Right lobe of liver (tissue), 6 donors: ENCODE measurements at regions not wholly inside any gene's neighbourhood (a gene's known extent, or its start where the extent isn't known, plus 50 kb on each side); places are given as distances from the start of the nearest gene placed in this dataset.

Source experiments
- ATAC-seq, 4 donors: fragments of 200-7000 bp; cut with Tn5 transposase; one replicate each; pipeline ENCODE4 v1.9.1; 2020; ENCODE audit warnings: mild to moderate bottlenecking in 4 of 4, moderate library complexity in 4 of 4
- DNase-seq, 3 donors: peaks; one replicate each; pipeline ENCODE4 v3.0.0-alpha.2; 2020
- H3K27ac ChIP-seq, 3 donors: fragments of 200-600 bp; one replicate each; pipeline ENCODE4 v1.8.0; 2022
- H3K27me3 ChIP-seq, 2 donors: fragments of 200-600 bp; one replicate each; pipeline ENCODE4 v1.8.0; 2022
- H3K36me3 ChIP-seq, 4 donors: fragments of 200-600 bp; sonication (generic) in 1 of 4; one replicate each; pipeline versions ENCODE4 v1.5.1 to v1.8.0; 2017 to 2022; ENCODE audit warnings: control low read depth in 1 of 4
- H3K4me1 ChIP-seq, 4 donors: fragments of 200-600 bp; sonication (generic) in 1 of 4; one replicate each; pipeline versions ENCODE4 v1.5.1 to v1.8.0; 2017 to 2022; ENCODE audit warnings: control low read depth in 1 of 4
- H3K4me3 ChIP-seq, 3 donors: fragments of 200-600 bp; one replicate each; pipeline ENCODE4 v1.8.0; 2022
- H3K9me3 ChIP-seq, 4 donors: fragments of 200-600 bp; sonication (generic) in 1 of 4; one replicate each; pipeline versions ENCODE4 v1.5.1 to v1.8.0; 2017 to 2022; ENCODE audit warnings: control low read depth in 1 of 4
- POLR2A ChIP-seq: fragments of 450-650 bp; IDR thresholded peaks from one replicate; pipeline ENCODE4 v1.6.1; 2017; ENCODE audit warnings: antibody characterized with exemption, mild to moderate bottlenecking
- WGBS: methylation state at CpG from one replicate; pipeline ENCODE4 v1.1.6; 2018; ENCODE audit warnings: low coverage, low lambda C conversion rate; ENCODE audit not compliant: insufficient coverage; ENCODE audit errors: missing lambda C conversion rate; 5-methylcytosine and 5-hydroxymethylcytosine counted together
- intact Hi-C, 2 donors: fragments of 100-400 bp; cut with DNase I; formaldehyde crosslinking; loops; one replicate each; pipeline versions ENCODE4 v1.11.2 to v1.14.1; 2022
- TF ChIP-seq, protein P1 (sequence below), 4 donors: fragments of 200-600 bp in 3 of 4; fragments of 450-650 bp in 1 of 4; IDR thresholded peaks; one replicate each; pipeline versions ENCODE4 v1.5.1 to v1.8.0; 2016 to 2022; ENCODE audit warnings: antibody characterized with exemption in 4 of 4, mild to moderate bottlenecking in 2 of 4
- donor health status: DM: no; HTN: yes; CAD: no.
- donor health status: DM: no; HTN: no; CAD: no.
- donor health status: DM: no; HTN: no; CAD: no.
- donor health status: DM: no; HTN: yes; CAD: no.
- donor health status: DM: no; HTN: yes; CAD: no.

DNA sequence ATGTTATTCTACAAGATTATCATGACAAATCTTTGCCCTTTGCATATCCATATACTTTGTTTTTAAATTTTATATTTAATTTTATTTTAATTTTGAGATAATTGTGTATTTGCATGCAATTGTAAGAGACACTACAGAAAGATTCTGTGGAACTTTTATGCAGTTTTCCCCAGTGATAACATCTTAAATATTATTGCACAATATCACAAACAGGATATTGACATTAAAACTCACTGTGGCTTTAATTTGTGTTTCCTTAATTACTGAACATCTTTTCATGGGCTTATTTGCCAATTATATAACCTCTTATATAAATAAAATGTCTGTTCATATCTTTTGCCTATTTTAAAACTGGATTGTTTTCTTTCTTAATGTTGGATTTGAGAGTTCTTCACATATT, 95.6 kb downstream of the ASCL1 start:
- intact Hi-C loops, result no loop called here
- TF ChIP-seq, protein P1, sequence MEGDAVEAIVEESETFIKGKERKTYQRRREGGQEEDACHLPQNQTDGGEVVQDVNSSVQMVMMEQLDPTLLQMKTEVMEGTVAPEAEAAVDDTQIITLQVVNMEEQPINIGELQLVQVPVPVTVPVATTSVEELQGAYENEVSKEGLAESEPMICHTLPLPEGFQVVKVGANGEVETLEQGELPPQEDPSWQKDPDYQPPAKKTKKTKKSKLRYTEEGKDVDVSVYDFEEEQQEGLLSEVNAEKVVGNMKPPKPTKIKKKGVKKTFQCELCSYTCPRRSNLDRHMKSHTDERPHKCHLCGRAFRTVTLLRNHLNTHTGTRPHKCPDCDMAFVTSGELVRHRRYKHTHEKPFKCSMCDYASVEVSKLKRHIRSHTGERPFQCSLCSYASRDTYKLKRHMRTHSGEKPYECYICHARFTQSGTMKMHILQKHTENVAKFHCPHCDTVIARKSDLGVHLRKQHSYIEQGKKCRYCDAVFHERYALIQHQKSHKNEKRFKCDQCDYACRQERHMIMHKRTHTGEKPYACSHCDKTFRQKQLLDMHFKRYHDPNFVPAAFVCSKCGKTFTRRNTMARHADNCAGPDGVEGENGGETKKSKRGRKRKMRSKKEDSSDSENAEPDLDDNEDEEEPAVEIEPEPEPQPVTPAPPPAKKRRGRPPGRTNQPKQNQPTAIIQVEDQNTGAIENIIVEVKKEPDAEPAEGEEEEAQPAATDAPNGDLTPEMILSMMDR (IDR thresholded peaks at IDR 0.05), result no peak
- no peak for TF ChIP-seq POLR2A
- Histone ChIP-seq H3K27ac (no peak overlapping the region), H3K36me3 (no peaks in the 10 kb centered on the region), H3K27me3 (no peaks in the 10 kb centered on the region), H3K9me3 (no peaks in the 10 kb centered on the region), H3K4me3 (no peak overlapping the region), H3K4me1 (no peaks in the 10 kb centered on the region)
- ATAC-seq (no peak), DNase-seq (no peak)

DNA sequence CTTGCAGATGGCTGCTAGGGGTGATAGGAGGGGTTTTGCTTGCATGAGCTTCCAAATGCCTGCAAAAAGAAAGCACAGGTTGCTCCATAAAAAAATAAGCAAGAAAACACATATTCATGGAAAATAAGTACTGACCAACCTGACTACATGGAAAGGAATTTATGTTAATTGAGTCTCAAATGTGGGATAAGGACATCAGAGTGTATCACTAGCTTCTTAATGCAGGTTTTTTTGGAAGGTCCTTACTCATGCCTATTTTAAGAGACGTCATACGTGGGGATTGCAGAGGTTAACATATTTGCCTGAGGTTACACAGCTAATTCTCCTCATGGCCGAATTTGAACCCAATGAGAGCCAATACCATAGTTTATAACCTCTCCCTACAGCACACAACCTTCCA, 116.2 kb downstream of the ASCL1 start:
- peaks cover 0 to 25% (median 10%) of the 10 kb centered on the region in 4 donors for H3K4me1 ChIP-seq
- H3K9me3 ChIP-seq, result no peaks in the 10 kb centered on the region
- ATAC-seq (no peak), DNase-seq (no peak)
- H3K27me3 ChIP-seq, result no peaks in the 10 kb centered on the region
- no peaks in the 10 kb centered on the region for H3K36me3 ChIP-seq
- H3K27ac ChIP-seq, result no peak overlapping the region
- intact Hi-C loops, result no loop called here
- TF ChIP-seq POLR2A, result no peak
- TF ChIP-seq, protein P1 (IDR thresholded peaks at IDR 0.05), result no peak
- WGBS, result 77% methylated on average over 3 of the region's 3 CpGs
- H3K4me3 ChIP-seq, result no peak overlapping the region

DNA sequence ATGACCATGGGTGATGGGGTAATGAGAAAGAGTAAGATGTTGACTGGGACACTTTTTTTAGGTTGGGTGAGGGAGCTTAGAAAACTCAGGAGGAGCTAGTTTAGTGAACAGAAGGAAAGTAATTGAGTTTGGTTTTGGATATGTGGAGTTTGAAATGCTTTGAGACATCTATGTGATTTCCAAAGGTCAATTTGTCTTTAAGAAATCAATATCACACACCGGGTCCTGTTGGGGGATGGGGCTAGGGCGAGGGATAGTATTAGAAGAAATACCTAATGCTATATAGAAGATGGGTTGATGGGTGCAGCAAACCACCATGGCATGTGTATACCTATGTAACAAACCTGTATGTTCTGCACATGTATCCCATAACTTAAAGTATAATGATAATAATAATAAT, 118.4 kb downstream of the ASCL1 start:
- H3K36me3 ChIP-seq, result no peaks in the 10 kb centered on the region
- H3K27me3 ChIP-seq, result no peaks in the 10 kb centered on the region
- WGBS, result 28% methylated on average over 2 of the region's 2 CpGs
- TF ChIP-seq, protein P1 (IDR thresholded peaks at IDR 0.05), result no peak
- no peak for TF ChIP-seq POLR2A
- no peak overlapping the region for H3K27ac ChIP-seq
- ATAC-seq, result peak in 2 of 4 donors; percentile 41 to 52
- H3K9me3 ChIP-seq, result no peaks in the 10 kb centered on the region
- intact Hi-C loops, result no loop called here
- H3K4me1 ChIP-seq, result peaks cover 0 to 25% (median 10%) of the 10 kb centered on the region in 4 donors
- DNase-seq, result no peak
- no peak overlapping the region for H3K4me3 ChIP-seq

DNA sequence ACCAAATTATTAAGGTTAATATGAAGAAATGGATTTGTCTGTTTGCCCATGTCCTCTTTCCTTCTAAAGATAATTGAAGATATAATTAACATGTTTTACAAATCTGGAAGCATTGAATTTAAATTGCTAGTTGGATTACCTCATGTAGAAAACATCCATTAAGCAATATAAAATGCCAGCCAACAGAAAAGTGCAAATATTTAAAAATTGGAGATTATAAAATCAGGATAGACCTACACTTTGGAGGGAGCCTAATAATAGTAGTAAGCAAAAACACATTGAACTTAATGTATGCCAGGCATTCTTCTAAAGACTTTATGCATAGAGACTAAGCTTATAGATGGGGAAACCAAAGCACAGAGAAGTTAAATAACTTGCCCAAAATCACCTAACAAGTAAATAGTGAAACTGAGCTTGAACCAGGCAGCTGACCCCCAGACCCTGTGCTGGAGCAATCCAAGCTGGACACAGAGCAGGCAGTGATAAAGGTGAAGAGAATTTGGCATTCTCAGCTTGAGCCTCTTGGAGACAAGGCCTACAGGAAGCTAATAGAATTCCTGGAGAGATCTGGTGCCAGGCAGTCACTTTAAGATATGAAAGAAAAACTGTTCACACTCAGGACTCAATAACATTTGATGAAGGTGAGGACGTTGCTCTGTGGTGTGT, 119.8 kb downstream of the ASCL1 start:
- TF ChIP-seq, protein P1 (IDR thresholded peaks at IDR 0.05), result no peak
- no peak for TF ChIP-seq POLR2A
- intact Hi-C loops, result no loop called here
- WGBS, result 0% methylated on average over 1 of the region's 1 CpG
- H3K27ac ChIP-seq, result peak overlapping the region in 2 of 3 donors; percentile 22 to 50
- H3K4me1 ChIP-seq, result peaks cover 0 to 25% (median 10%) of the 10 kb centered on the region in 4 donors
- H3K36me3 ChIP-seq, result no peaks in the 10 kb centered on the region
- H3K27me3 ChIP-seq, result no peaks in the 10 kb centered on the region
- no peak overlapping the region for H3K4me3 ChIP-seq
- DNase-seq, result peak in 1 of 3 donors; percentile 45
- no peaks in the 10 kb centered on the region for H3K9me3 ChIP-seq
- ATAC-seq, result peak; percentile 37 to 80 (median 76)

DNA sequence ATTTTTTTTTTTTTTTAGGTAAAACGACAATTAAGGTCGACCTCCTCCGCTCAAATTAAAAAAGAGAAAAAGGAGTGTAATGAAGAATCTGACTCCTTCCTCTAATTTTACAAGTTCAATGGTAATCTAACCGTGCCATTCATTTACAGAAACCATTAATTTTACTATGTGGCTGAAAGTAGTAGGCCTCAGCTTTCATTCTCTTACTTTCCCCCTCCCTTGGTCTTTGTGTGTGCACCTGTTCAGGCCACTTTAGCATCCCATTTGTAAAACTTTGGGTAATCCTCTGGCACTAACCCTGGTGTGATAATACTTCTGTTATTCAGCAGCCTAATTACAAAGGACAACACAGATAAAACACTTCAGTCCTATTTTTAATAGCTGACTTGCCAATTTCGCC, 128.1 kb downstream of the ASCL1 start:
- Histone ChIP-seq H3K4me1 (no peaks in the 10 kb centered on the region), H3K27me3 (no peaks in the 10 kb centered on the region), H3K27ac (no peak overlapping the region), H3K4me3 (no peak overlapping the region), H3K36me3 (no peaks in the 10 kb centered on the region), H3K9me3 (no peaks in the 10 kb centered on the region)
- intact Hi-C loops, result no loop called here
- no peak for DNase-seq
- ATAC-seq, result no peak
- WGBS, result 75% methylated on average over 5 of the region's 5 CpGs
- TF ChIP-seq, protein P1 (IDR thresholded peaks at IDR 0.05), result no peak
- no peak for TF ChIP-seq POLR2A
